Panc1 (cell line): ENCODE measurements at regions not wholly inside any gene's neighbourhood (a gene's known extent, or its start where the extent isn't known, plus 50 kb on each side); places are given as distances from the start of the nearest gene placed in this dataset.
"Not testable (repeated sequence)": the region's sequence is repeated elsewhere in the genome, so short reads cannot be mapped to it uniquely, and the experiment has no call there.

Experiments used
- CTCF ChIP-seq: fragments of 450-650 bp; IDR thresholded peaks from 2 replicates; pipeline ENCODE4 v1.5.1; 2017; ENCODE audit warnings: mild to moderate bottlenecking
- POLR2AphosphoS5 ChIP-seq: IDR thresholded peaks from 2 replicates; pipeline ENCODE4 v1.6.1; 2012; ENCODE audit warnings: mild to moderate bottlenecking, low read depth, low read length, moderate library complexity

DNA sequence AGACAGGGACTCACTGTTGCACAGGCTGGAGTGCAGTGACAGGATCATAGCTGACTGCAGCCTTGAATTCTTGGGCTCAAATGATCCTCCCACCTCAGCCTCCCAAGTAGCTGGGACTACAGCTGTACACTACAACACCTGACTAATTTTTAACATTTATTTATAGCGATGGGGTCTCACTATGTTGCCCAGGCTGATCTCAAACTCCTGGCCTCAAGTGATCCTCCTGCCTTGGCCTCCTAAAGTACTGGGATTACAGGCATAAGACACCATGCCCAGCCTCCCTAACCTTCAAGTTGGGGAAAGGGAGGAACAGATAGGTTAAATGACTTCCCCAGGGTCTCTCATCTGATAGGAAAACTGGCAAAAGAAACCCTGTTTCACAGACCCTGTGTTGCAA, 919.5 kb downstream of the TYW1 start:
- not testable (repeated sequence) for TF ChIP-seq CTCF, POLR2AphosphoS5
